K562 (cell line): ENCODE measurements at regions not wholly inside any gene's neighbourhood (a gene's known extent, or its start where the extent isn't known, plus 50 kb on each side); places are given as distances from the start of the nearest gene placed in this dataset.

Experiments used
- ATAC-seq: fragments of 200-7000 bp; cut with Tn5 transposase; 3 replicates; pipeline ENCODE4 v1.9.1; 2020; ENCODE audit warnings: moderate library complexity
- BruUV-seq: library from RNA; stranded (reverse); fragments of 400-500 nt; replicated peaks from 2 replicates; lab custom pipeline; 2021; lab: Mats Ljungman, UMichigan
- CTCF ChIA-PET: fragments of 300-600 bp; formaldehyde crosslinking; extraction: SDS; loops from one replicate; lab custom pipeline; 2021; ENCODE audit warnings: low intra/inter-chr PET ratio; lab: Yijun Ruan, JAX
- POLR2A ChIA-PET: fragments of 300-600, 350-650 bp; sonication (Branson Sonifier 250); formaldehyde crosslinking; extraction: SDS; loops from one replicate; lab custom pipeline; 2021; ENCODE audit warnings: antibody characterized with exemption, inconsistent platforms; lab: Yijun Ruan, JAX
- DNase-seq, 4 experiments: peaks; one replicate each; pipeline versions ENCODE4 v3.0.0 to v3.0.0-alpha.2; 2011 to 2018; ENCODE audit warnings: low spot score in 3 of 4, mixed read lengths in 3 of 4; ENCODE audit errors: extremely low read depth in 1 of 4
- FAIRE-seq: peaks from 2 replicates; lab custom pipeline; 2011; peaks lifted over from hg19 to GRCh38; lab: Jason Lieb, UNC
- H2AFZ ChIP-seq: 2 replicates; pipeline ENCODE4 v1.6.0; 2011; ENCODE audit warnings: low read depth, low read length, control low read depth, inconsistent platforms
- H3K27ac ChIP-seq: fragments of 200-600 bp; 3 replicates; pipeline ENCODE4 v1.8.0; 2011; ENCODE audit warnings: low read depth, mild to moderate bottlenecking, control low read depth, inconsistent platforms, low read length, moderate library complexity, mixed read lengths; ENCODE audit errors: extremely low read depth
- H3K27me3 ChIP-seq, 2 experiments: fragments of 300-600 bp in 1 of 2; 2 replicates in 1 of 2; 3 replicates in 1 of 2; pipeline versions ENCODE4 v1.6.0 to v1.8.0; 2011; ENCODE audit warnings: inconsistent platforms in 2 of 2, low read length in 2 of 2, mild to moderate bottlenecking in 1 of 2, mixed read lengths in 1 of 2, moderate library complexity in 1 of 2; ENCODE audit not compliant: control insufficient read depth in 2 of 2, insufficient read depth in 2 of 2
- H3K36me3 ChIP-seq: fragments of 300-600 bp; 3 replicates; pipeline ENCODE4 v1.8.0; 2011; ENCODE audit warnings: mild to moderate bottlenecking, low read length, inconsistent platforms; ENCODE audit not compliant: control insufficient read depth, insufficient read depth
- H3K4me1 ChIP-seq, 2 experiments: fragments of 200-600 bp in 1 of 2; replicated peaks in 1 of 2; 2 replicates in 1 of 2; 3 replicates in 1 of 2; pipeline versions ENCODE4 v1.5.1 to v1.8.0; 2011; ENCODE audit warnings: inconsistent platforms in 2 of 2, low read length in 2 of 2, mild to moderate bottlenecking in 1 of 2, mixed read lengths in 1 of 2, moderate library complexity in 1 of 2; ENCODE audit not compliant: control insufficient read depth in 2 of 2, insufficient read depth in 2 of 2
- H3K4me2 ChIP-seq: 2 replicates; pipeline ENCODE4 v1.6.1; 2011; ENCODE audit warnings: low read length, control low read depth, inconsistent platforms, mixed read lengths; ENCODE audit not compliant: insufficient read depth
- H3K4me3 ChIP-seq: fragments of 200-600 bp; sonication (generic), shearing (Covaris generic); 2 replicates; pipeline ENCODE4 v1.5.1; 2016; ENCODE audit warnings: control low read depth, inconsistent platforms
- H3K79me2 ChIP-seq: fragments of 200-600 bp; 3 replicates; pipeline ENCODE4 v1.8.0; 2011; ENCODE audit warnings: low read length, inconsistent platforms; ENCODE audit not compliant: control insufficient read depth, insufficient read depth
- H3K9ac ChIP-seq, 2 experiments: 2 replicates each; pipeline versions ENCODE4 v1.6.0 to v1.6.1; 2011; ENCODE audit warnings: low read depth in 2 of 2, low read length in 2 of 2, control low read depth in 1 of 2, inconsistent platforms in 1 of 2, mild to moderate bottlenecking in 1 of 2, mixed read lengths in 1 of 2; ENCODE audit not compliant: insufficient read depth in 1 of 2
- H3K9me1 ChIP-seq: one replicate; pipeline ENCODE4 v1.6.0; 2011; ENCODE audit warnings: inconsistent platforms, mild to moderate bottlenecking, low read length, moderate library complexity; ENCODE audit not compliant: control insufficient read depth, insufficient read depth
- H3K9me3 ChIP-seq: replicated peaks from 2 replicates; pipeline ENCODE4 v1.5.1; 2011; ENCODE audit warnings: low read depth, low read length, inconsistent platforms; ENCODE audit not compliant: control insufficient read depth, insufficient read depth
- H4K20me1 ChIP-seq: replicated peaks from 2 replicates; pipeline ENCODE4 v1.6.1; 2011; ENCODE audit warnings: low read length, inconsistent platforms, mixed read lengths; ENCODE audit not compliant: control insufficient read depth, insufficient read depth
- ADNP ChIP-seq: fragments of 200-800 bp; sonication (Bioruptor generic); IDR thresholded peaks from 2 replicates; pipeline ENCODE4 v1.6.1; 2016; ENCODE audit warnings: missing genetic modification characterization, missing compliant biosample characterization
- CCNT2 ChIP-seq: IDR thresholded peaks from 2 replicates; pipeline ENCODE4 v1.6.1; 2011; ENCODE audit warnings: borderline replicate concordance, low read depth, mild to moderate bottlenecking, moderate library complexity, mixed read lengths, low read length; ENCODE audit not compliant: insufficient read length; ENCODE audit errors: extremely low read depth
- GABPA ChIP-seq: fragments of 200-800 bp; sonication (Bioruptor generic); conservative IDR thresholded peaks from 2 replicates; pipeline ENCODE4 v1.6.1; 2016; ENCODE audit warnings: low read depth, missing genetic modification characterization, missing compliant biosample characterization
- KLF13 ChIP-seq: fragments of 450-650 bp; IDR thresholded peaks from 2 replicates; pipeline ENCODE4 v1.6.1; 2016; ENCODE audit warnings: missing genetic modification characterization, low read depth, mild to moderate bottlenecking, missing compliant biosample characterization, moderate library complexity, borderline replicate concordance
- KLF16 ChIP-seq: IDR thresholded peaks from 2 replicates; pipeline ENCODE4 v1.6.1; 2016; ENCODE audit warnings: antibody characterized with exemption
- RAD51 ChIP-seq: fragments of 450-650 bp; IDR thresholded peaks from 2 replicates; pipeline ENCODE4 v1.7.1; 2016; ENCODE audit warnings: low read depth, mild to moderate bottlenecking, borderline replicate concordance
- RB1 ChIP-seq: fragments of 450-650 bp; IDR thresholded peaks from 2 replicates; pipeline ENCODE4 v1.6.1; 2017; ENCODE audit warnings: low read depth, mild to moderate bottlenecking
- RNF2 ChIP-seq: sonication (generic); IDR thresholded peaks from 2 replicates; pipeline ENCODE4 v1.6.1; 2016
- STAT6 ChIP-seq: sonication (generic); formaldehyde crosslinking; IDR thresholded peaks from 2 replicates; pipeline ENCODE4 v1.8.1; 2023; ENCODE audit warnings: mild to moderate bottlenecking, missing genetic modification reagents
- TRIM25 ChIP-seq: fragments of 450-650 bp; IDR thresholded peaks from 2 replicates; pipeline ENCODE4 v1.7.0; 2016; ENCODE audit warnings: borderline replicate concordance
- WGBS: fragments of 100-300 bp; shearing (Covaris generic); methylation state at CpG from one replicate; pipeline ENCODE4 v1.1.6; 2016; ENCODE audit warnings: low coverage, mixed read lengths; ENCODE audit not compliant: insufficient coverage; ENCODE audit errors: missing lambda C conversion rate; 5-methylcytosine and 5-hydroxymethylcytosine counted together
- in situ Hi-C: fragments of 300-500 bp; cut with MboI; formaldehyde crosslinking; loops from 4 replicates; pipeline ENCODE4 v1.15.0; 2018; ENCODE audit warnings: inconsistent platforms, mixed read lengths
- intact Hi-C: fragments of 100-400 bp; cut with micrococcal nuclease; formaldehyde crosslinking; loops from 2 replicates; pipeline ENCODE4 v1.14.2; 2022

- TF ChIP-seq RB1 = no peak
Measured at GRCh38 chr2:6309415-6310255, 556.1 kb downstream of the CMPK2 start (continued).

DNA sequence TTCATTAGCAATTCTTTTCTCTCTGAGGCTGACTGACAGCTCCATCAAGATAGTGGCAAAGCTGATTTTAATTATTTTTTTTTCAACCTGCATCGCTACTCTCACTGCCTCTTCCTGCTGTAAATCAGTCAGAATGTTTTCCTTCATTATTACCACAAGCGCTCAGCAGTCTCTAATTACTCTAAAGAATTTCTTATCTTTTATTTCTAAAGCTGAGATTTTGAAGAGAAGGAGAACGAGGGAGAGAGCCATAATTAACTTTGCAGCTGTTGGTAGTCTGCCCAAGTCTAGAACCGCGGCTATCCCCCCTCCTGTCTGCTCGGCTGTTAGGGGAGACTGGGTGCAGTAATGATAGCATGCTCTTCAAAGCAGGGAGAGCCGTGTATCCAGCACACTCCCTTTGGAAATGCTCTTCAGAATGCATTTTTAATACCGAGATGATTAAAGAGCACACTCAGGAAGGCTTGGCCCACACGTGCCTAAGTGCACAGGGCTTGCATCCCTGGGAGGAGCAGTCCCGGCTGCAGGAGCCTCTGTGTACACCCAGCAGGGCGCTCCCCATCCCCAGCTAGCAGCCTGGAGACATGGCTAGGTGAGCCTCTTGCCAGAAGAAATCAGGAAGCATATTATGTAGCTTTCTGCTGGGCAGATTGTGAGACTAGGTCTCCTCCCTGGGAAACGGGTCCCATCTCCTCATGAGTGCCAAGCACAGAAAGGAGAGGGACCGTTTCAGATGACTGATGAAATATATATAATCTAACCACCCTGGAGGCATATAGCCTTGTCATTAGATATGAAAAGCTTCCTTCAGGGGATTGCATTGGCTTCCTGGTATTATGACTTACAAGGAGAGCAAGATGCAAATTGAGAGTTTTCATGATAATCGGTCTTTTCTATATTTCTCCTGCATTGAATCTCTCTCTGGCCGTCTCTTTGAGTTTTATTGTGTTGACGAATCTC is 555.2 kb downstream of the CMPK2 start:
- H3K9ac ChIP-seq = no peak overlapping the region
- intact Hi-C loops = no loop called here
- ATAC-seq (no peak), FAIRE-seq (no peak), DNase-seq (no peak)
- H3K4me3 ChIP-seq = no peak overlapping the region
- ChIA-PET CTCF (no interaction called here), POLR2A (interaction anchor here (0.7 to 1.1 kb wide), 2 partner anchors 338 to 345 kb away, joined by 3 read pairs; no protein-coding TSS in a partner anchor)
- H3K4me1 ChIP-seq = no peaks in the 10 kb centered on the region
- no peak overlapping the region for H3K27ac ChIP-seq
- no peaks in the 10 kb centered on the region for H3K9me1 ChIP-seq
- no peaks in the 10 kb centered on the region for H4K20me1 ChIP-seq
- no peak overlapping the region for H2AFZ ChIP-seq
- in situ Hi-C loops = no loop called here
- BruUV-seq = no TSS peak
- no peak overlapping the region for H3K4me2 ChIP-seq
- H3K27me3 ChIP-seq = no peaks in the 10 kb centered on the region
- H3K79me2 ChIP-seq = no peaks in the 10 kb centered on the region
- H3K9me3 ChIP-seq = no peaks in the 10 kb centered on the region
- WGBS = 0% methylated on average over 16 of the region's 16 CpGs
- TF ChIP-seq RNF2 (no peak), GABPA (no peak), KLF16 (no peak), ADNP (tag) (no peak), STAT6 (CRISPR knock-in tag) (no peak), KLF13 (tag) (no peak), RAD51 (no peak), CCNT2 (no peak), TRIM25 (no peak)
- TF ChIP-seq, all 486 proteins: peak for 0
- H3K36me3 ChIP-seq = no peaks in the 10 kb centered on the region
